ENCODE measurements at regions not wholly inside any gene's neighbourhood (a gene's known extent, or its start where the extent isn't known, plus 50 kb on each side); places are given as distances from the start of the nearest gene placed in this dataset.
"Not testable (repeated sequence)": the region's sequence is repeated elsewhere in the genome, so short reads cannot be mapped to it uniquely, and the experiment has no call there.

DNA sequence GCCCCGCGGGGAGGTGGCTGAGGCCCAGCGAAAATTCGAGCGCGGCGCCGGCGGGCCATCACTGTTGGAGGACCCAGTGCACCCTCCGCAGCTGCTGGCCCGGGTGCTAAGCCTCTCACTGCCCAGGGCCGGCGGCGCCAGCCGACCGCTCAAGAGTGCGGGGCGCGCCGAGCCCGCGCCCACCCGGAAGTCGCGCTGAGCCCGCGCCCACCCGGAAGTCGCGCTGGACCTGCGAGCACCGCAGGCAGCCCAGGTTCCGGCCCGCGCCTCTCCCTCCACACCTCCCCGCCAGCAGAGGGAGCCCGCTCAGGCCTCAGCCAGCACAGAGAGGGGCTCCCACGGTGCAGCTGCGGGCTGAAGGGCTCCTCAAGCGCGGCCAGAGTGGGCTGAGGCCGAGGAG is 165.5 kb upstream of the BDP1 start:
- H3K36me3 ChIP-seq; intact Hi-C loops (cut with DNase I; ENCODE audit: low total_unique reads); H3K27me3 ChIP-seq; H3K4me1 ChIP-seq; ATAC-seq; H3K9me3 ChIP-seq; DNase-seq; in situ Hi-C loops (cut with MboI; ENCODE audit: low sequenced_read_pairs in 4 of 4): not testable (repeated sequence)
- Histone ChIP-seq H3K4me3 (peak overlapping the region in 3 of 4 donors; percentile 41 to 50 (median 42)), H3K27ac (peak overlapping the region in 2 of 4 donors; percentile 50 to 67)

DNA sequence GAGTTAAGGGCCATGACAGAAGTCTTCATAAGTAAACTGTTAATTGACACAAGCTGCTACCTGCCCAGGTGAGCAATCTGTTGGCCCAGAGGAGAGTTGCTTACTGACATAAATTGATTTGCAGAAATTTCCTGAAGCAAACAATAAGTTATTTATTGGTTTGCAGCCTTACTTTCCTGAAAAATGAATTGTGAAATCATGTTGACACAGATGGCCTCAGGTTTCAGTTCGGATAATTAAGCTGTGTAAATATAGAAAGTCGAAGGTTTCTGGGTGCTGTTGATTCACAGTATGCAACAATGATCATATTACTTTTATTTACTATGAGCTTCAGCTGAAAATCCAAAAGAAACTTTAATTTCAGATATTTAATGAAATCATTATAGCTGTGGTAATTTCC is 164.5 kb upstream of the BDP1 start:
- in situ Hi-C loops (cut with MboI; ENCODE audit: low sequenced_read_pairs in 4 of 4); H3K9me3 ChIP-seq; H3K4me1 ChIP-seq; ATAC-seq; H3K27me3 ChIP-seq; H3K27ac ChIP-seq; intact Hi-C loops (cut with DNase I; ENCODE audit: low total_unique reads); H3K4me3 ChIP-seq; DNase-seq; H3K36me3 ChIP-seq: not testable (repeated sequence)

Data from gastrocnemius medialis (tissue), 4 donors.